ENCODE measurements at regions not wholly inside any gene's neighbourhood (a gene's known extent, or its start where the extent isn't known, plus 50 kb on each side); places are given as distances from the start of the nearest gene placed in this dataset.

- TF ChIP-seq CTCF (conservative IDR thresholded peaks at IDR 0.05 in 1 of 2, IDR thresholded peaks at IDR 0.05 in 1 of 2; ENCODE audit: low read depth in 1 of 2, low read length in 2 of 2): no peak
- TF ChIP-seq EZH2 (IDR thresholded peaks at IDR 0.05; ENCODE audit: low read length, missing control alignments): no peak
Measured at GRCh38 chr21:14697769-14698168, 151.7 kb upstream of the SAMSN1 start.

Data from fibroblast of lung (primary cell).